CD4-positive, CD25-positive, alpha-beta regulatory T cell (primary cell): ENCODE measurements at regions not wholly inside any gene's neighbourhood (a gene's known extent, or its start where the extent isn't known, plus 50 kb on each side); places are given as distances from the start of the nearest gene placed in this dataset.
A peak's percentile ranks its signal among the peaks of the same experiment; 100 is the strongest.
"Not testable (repeated sequence)": the region's sequence is repeated elsewhere in the genome, so short reads cannot be mapped to it uniquely, and the experiment has no call there.

Experiments used
- ATAC-seq, 2 donors: fragments of 150-1000 bp; cut with Tn5 transposase; one replicate each; pipeline ENCODE4 v1.10.0; 2021; ENCODE audit warnings: low read depth in 2 of 2, moderate number of reproducible peaks in 2 of 2, moderate library complexity in 1 of 2
- DNase-seq, 3 donors: peaks; one replicate each; pipeline versions ENCODE4 v3.0.0 to v3.0.0-alpha.2; 2012 to 2022; ENCODE audit warnings: mixed read lengths in 1 of 3
- H3K27ac ChIP-seq: one replicate; pipeline ENCODE4 v1.7.0; 2013; ENCODE audit warnings: mild to moderate bottlenecking, low read length; ENCODE audit not compliant: insufficient read depth, poor library complexity, severe bottlenecking
- H3K27me3 ChIP-seq: one replicate; pipeline ENCODE4 v1.7.0; 2013; ENCODE audit warnings: low read length; ENCODE audit not compliant: control insufficient read depth, insufficient read depth
- H3K36me3 ChIP-seq: one replicate; pipeline ENCODE4 v1.7.0; 2013; ENCODE audit warnings: mild to moderate bottlenecking, low read length, moderate library complexity; ENCODE audit not compliant: control insufficient read depth, insufficient read depth
- H3K4me1 ChIP-seq: 2 replicates; pipeline ENCODE4 v1.7.0; 2013; ENCODE audit warnings: mild to moderate bottlenecking, low read length; ENCODE audit not compliant: insufficient read depth, control insufficient read depth, poor library complexity, severe bottlenecking
- H3K4me3 ChIP-seq: one replicate; pipeline ENCODE4 v1.7.0; 2013; ENCODE audit warnings: low read depth, mild to moderate bottlenecking, low read length, moderate library complexity
- H3K9me3 ChIP-seq, 2 experiments: 1 replicate in 1 of 2; 2 replicates in 1 of 2; pipeline ENCODE4 v1.7.0; 2013; ENCODE audit warnings: low read length in 2 of 2, mild to moderate bottlenecking in 1 of 2, moderate library complexity in 1 of 2; ENCODE audit not compliant: control insufficient read depth in 2 of 2
- H3K27ac Mint-ChIP-seq, 3 donors: one replicate each; pipeline ENCODE4 v1.8.0; 2020 to 2022; ENCODE audit warnings: mild to moderate bottlenecking in 3 of 3, mixed read lengths in 3 of 3, moderate library complexity in 2 of 3
- H3K27me3 Mint-ChIP-seq: one replicate; pipeline ENCODE4 v1.8.0; 2022; ENCODE audit warnings: mild to moderate bottlenecking, mixed read lengths
- H3K36me3 Mint-ChIP-seq: one replicate; pipeline ENCODE4 v1.8.0; 2020; ENCODE audit warnings: mixed read lengths
- H3K4me1 Mint-ChIP-seq, 4 donors: one replicate each; pipeline ENCODE4 v1.8.0; 2020 to 2022; ENCODE audit warnings: mixed read lengths in 4 of 4, mild to moderate bottlenecking in 1 of 4
- H3K4me3 Mint-ChIP-seq, 4 donors: one replicate each; pipeline ENCODE4 v1.8.0; 2020 to 2022; ENCODE audit warnings: mild to moderate bottlenecking in 4 of 4, mixed read lengths in 4 of 4, moderate library complexity in 3 of 4
- H3K9me3 Mint-ChIP-seq, 7 donors: one replicate each; pipeline ENCODE4 v1.8.0; 2020 to 2022; ENCODE audit warnings: mixed read lengths in 7 of 7, mild to moderate bottlenecking in 3 of 7, moderate library complexity in 2 of 7

DNA sequence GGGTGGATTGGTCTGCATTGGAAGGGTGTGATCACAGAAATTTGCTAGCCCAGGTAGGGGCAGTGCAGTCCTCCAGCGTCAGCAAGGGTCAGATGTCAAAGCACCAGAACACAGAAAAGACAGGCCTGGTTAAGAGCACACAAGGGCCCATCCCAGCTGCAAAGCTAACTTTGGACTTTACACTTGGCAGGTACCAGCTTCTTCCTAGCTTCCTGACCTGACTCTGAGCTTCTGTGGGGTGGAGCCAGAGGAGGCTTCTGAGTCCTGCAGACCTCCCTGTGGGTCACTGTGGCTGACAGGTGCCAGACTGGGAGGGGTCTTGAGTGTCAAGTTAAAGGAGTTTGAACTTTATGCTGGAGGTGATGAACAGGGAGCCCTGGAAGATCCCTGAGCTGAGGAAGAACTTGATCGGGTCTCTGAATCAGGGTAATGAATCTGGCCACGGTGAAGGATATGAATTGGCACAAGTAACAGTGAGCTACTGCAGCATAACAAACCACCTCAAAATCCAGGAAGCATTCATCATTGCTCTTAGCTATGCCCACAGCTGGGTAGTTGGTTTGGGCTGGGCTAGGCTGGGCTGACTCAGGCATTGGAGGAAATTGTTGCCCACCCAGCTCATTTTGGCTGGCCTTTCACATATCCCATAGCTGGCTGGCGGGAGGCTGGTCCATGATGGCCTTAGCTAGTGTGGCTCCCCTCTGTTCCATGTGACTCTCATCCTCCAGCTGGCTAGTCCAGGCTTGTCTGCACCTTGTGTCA, 63.4 kb downstream of the BARX1 start:
- Mint-ChIP-seq H3K4me1 (peaks cover 0 to 7% (median 0%) of the 10 kb centered on the region in 4 donors), H3K4me3 (no peak overlapping the region), H3K36me3 (peaks cover 3% of the 10 kb centered on the region), H3K27me3 (peaks cover 3% of the 10 kb centered on the region), H3K27ac (no peak overlapping the region), H3K9me3 (peaks cover 0 to 14% (median 3%) of the 10 kb centered on the region in 7 donors)
- Histone ChIP-seq H3K27me3 (no peaks in the 10 kb centered on the region), H3K4me1 (peaks cover 3% of the 10 kb centered on the region), H3K27ac (no peak overlapping the region), H3K9me3 (peaks cover 0 to 11% of the 10 kb centered on the region in 2 experiments), H3K4me3 (no peak overlapping the region), H3K36me3 (no peaks in the 10 kb centered on the region)
- ATAC-seq (no peak), DNase-seq (no peak)

DNA sequence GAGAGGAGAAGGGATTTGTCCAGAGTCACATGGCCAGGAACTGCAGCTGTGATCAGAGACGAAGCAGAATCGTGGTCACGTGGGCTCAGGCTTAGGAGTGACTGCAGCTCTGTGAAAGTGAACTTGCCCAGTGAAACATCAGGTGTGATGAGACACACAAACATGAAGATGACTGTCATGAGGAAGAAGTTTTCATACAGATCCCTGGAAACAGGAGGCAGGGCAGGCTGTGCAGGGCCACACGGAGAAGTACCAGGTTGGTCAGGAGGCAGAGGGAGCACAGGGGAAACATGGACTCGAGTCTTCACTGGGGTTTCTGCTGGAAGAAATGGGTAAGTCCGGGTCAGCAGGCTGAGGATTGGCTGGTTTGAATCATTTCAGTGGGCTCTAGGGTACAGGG, 64.1 kb downstream of the BARX1 start:
- H3K4me1 ChIP-seq: no peaks in the 10 kb centered on the region
- peaks cover 0 to 11% of the 10 kb centered on the region in 2 experiments for H3K9me3 ChIP-seq
- H3K27ac ChIP-seq: no peak overlapping the region
- H3K36me3 Mint-ChIP-seq: peaks cover 3% of the 10 kb centered on the region
- no peak overlapping the region for H3K4me3 ChIP-seq
- H3K27me3 ChIP-seq: no peaks in the 10 kb centered on the region
- ATAC-seq: no peak
- H3K36me3 ChIP-seq: no peaks in the 10 kb centered on the region
- peaks cover 0 to 6% (median 0%) of the 10 kb centered on the region in 4 donors for H3K4me1 Mint-ChIP-seq
- H3K27me3 Mint-ChIP-seq: peaks cover 5% of the 10 kb centered on the region
- peak overlapping the region in 2 of 3 donors; percentile 33 to 82 for H3K27ac Mint-ChIP-seq
- DNase-seq: no peak
- no peak overlapping the region for H3K4me3 Mint-ChIP-seq
- peaks cover 0 to 14% (median 3%) of the 10 kb centered on the region in 7 donors for H3K9me3 Mint-ChIP-seq

DNA sequence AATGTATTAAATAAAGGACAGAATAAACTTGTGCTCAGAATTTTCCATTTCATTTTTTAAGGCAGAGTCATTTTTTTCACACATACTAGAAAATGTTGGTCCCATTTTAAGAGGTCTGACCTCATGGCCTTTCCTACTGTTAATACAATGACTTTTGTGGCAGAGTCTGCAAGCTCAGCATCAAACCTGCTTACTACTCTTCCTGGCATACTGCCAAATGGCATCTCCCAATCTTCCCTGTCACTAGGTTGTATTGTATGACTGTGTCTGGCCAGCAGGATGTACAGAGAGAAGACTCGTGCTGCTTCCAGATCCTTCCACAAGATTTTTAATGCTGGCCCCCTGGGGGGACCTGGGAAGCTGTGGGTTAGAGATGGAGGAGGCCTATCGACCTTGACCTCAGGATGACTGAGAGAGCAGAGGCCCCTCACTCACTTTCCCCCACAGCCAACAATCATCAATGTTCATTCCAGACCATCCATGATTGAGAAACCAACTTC, 64.7 kb downstream of the BARX1 start:
- Histone ChIP-seq H3K9me3 (peaks cover 0 to 11% of the 10 kb centered on the region in 2 experiments), H3K27me3 (no peaks in the 10 kb centered on the region), H3K4me1 (no peaks in the 10 kb centered on the region), H3K27ac (no peak overlapping the region), H3K4me3 (no peak overlapping the region), H3K36me3 (no peaks in the 10 kb centered on the region)
- peaks cover 3% of the 10 kb centered on the region for H3K36me3 Mint-ChIP-seq
- peaks cover 0 to under 1% (median 0%) of the 10 kb centered on the region in 4 donors for H3K4me1 Mint-ChIP-seq
- H3K27me3 Mint-ChIP-seq: peaks cover 5% of the 10 kb centered on the region
- ATAC-seq (no peak), DNase-seq (no peak)
- H3K9me3 Mint-ChIP-seq: peaks cover 0 to 14% (median 3%) of the 10 kb centered on the region in 7 donors
- no peak overlapping the region for H3K27ac Mint-ChIP-seq
- no peak overlapping the region for H3K4me3 Mint-ChIP-seq

DNA sequence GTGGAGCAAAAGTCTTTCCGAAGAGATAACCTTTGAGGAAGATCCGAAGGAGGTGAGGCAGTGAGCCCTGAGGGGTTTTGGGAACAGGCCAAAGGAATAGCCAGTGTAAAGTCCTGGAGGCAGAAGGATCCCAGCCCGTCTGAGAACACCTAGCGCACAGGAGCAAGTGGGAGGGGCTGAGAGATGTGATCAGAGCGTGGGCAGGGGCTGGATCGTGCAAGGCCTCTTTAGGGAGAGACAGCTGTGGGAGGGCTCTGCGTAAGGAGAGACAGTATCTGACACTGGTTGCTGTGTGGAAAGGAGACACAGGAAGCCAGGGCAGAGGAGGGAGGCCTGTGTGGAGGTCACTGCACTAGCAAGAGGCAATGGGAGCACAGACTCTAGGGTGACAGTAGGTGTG, 68.2 kb downstream of the BARX1 start:
- H3K9me3 Mint-ChIP-seq: peaks cover 0 to 3% (median 0%) of the 10 kb centered on the region in 7 donors
- Histone ChIP-seq H3K9me3 (no peaks in the 10 kb centered on the region), H3K4me3 (no peak overlapping the region), H3K36me3 (no peaks in the 10 kb centered on the region), H3K27ac (no peak overlapping the region), H3K4me1 (no peaks in the 10 kb centered on the region), H3K27me3 (peaks cover 2% of the 10 kb centered on the region)
- ATAC-seq (no peak), DNase-seq (no peak)
- peaks cover 5% of the 10 kb centered on the region for H3K27me3 Mint-ChIP-seq
- no peaks in the 10 kb centered on the region for H3K36me3 Mint-ChIP-seq
- no peak overlapping the region for H3K27ac Mint-ChIP-seq
- H3K4me3 Mint-ChIP-seq: no peak overlapping the region
- no peaks in the 10 kb centered on the region for H3K4me1 Mint-ChIP-seq

- DNase-seq: no peak
- no peaks in the 10 kb centered on the region for H3K4me1 ChIP-seq
- no peaks in the 10 kb centered on the region for H3K36me3 ChIP-seq
- Mint-ChIP-seq H3K27ac (no peak overlapping the region), H3K4me3 (no peak overlapping the region), H3K4me1 (no peaks in the 10 kb centered on the region), H3K36me3 (no peaks in the 10 kb centered on the region), H3K27me3 (peaks cover 5% of the 10 kb centered on the region), H3K9me3 (peaks cover 0 to 2% (median 0%) of the 10 kb centered on the region in 7 donors)
- no peak overlapping the region for H3K27ac ChIP-seq
- peaks cover 2% of the 10 kb centered on the region for H3K27me3 ChIP-seq
- no peaks in the 10 kb centered on the region for H3K9me3 ChIP-seq
- ATAC-seq: no peak
- H3K4me3 ChIP-seq: no peak overlapping the region
These were observed 70.3 kb downstream of the BARX1 start for GRCh38 chr9:93884808-93885207.

DNA sequence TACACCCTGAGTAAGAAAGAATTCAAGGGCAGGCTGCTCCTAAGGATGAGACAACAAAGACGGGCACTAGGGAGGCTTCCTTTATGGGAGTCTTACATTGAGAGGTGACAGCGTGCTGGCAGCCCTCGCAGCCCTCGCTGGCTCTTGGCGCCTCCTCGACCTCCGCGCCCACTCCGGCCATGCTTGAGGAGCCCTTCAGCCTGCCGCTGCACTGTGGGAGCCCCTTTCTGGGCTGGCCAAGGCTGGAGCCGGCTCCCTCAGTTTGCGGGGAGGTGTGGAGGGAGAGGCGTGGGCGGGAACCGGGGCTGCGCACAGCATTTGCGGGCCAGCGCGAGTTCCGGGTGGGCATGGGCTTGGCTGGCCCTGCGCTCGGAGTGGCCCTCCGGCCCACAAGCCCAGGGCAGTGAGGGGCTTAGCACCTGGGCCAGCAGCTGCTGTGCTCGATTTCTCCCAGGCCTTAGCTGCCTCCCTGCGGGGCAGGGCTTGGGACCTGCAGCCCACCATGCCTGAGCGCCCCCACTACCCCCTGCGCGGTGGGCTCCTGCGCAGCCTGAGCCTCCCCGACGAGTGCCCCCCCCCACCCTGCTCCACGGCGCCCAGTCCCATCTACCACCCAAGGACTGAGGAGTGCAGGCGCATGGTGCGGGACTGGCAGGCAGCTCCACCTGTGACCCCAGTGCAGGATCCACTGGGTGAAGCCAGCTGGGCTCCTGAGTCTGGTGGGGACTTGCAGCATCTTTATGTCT, 75.3 kb downstream of the BARX1 start:
- H3K4me3 ChIP-seq, H3K27ac Mint-ChIP-seq, H3K27me3 Mint-ChIP-seq, H3K36me3 ChIP-seq, DNase-seq, H3K27me3 ChIP-seq, H3K4me1 Mint-ChIP-seq, ATAC-seq, H3K4me3 Mint-ChIP-seq, H3K27ac ChIP-seq, H3K4me1 ChIP-seq, H3K36me3 Mint-ChIP-seq: not testable (repeated sequence)
- peaks cover 2 to 11% (median 5%) of the 10 kb centered on the region in 7 donors for H3K9me3 Mint-ChIP-seq
- peaks cover 8 to 13% of the 10 kb centered on the region in 2 experiments for H3K9me3 ChIP-seq

- no peak overlapping the region for H3K27ac ChIP-seq
- no peaks in the 10 kb centered on the region for H3K36me3 Mint-ChIP-seq
- no peaks in the 10 kb centered on the region for H3K36me3 ChIP-seq
- DNase-seq (no peak), ATAC-seq (no peak)
- no peaks in the 10 kb centered on the region for H3K4me1 ChIP-seq
- H3K27me3 Mint-ChIP-seq: peaks cover 9% of the 10 kb centered on the region
- no peaks in the 10 kb centered on the region for H3K4me1 Mint-ChIP-seq
- H3K9me3 ChIP-seq: peaks cover 21 to 24% of the 10 kb centered on the region in 2 experiments
- H3K27ac Mint-ChIP-seq: no peak overlapping the region
- no peak overlapping the region for H3K4me3 ChIP-seq
- H3K27me3 ChIP-seq: no peaks in the 10 kb centered on the region
- H3K9me3 Mint-ChIP-seq: peaks cover 4 to 26% (median 14%) of the 10 kb centered on the region in 7 donors
- H3K4me3 Mint-ChIP-seq: no peak overlapping the region
These were observed 79.8 kb downstream of the BARX1 start for GRCh38 chr9:93875330-93875729.
